CD14-positive monocyte (primary cell): ENCODE measurements at regions not wholly inside any gene's neighbourhood (a gene's known extent, or its start where the extent isn't known, plus 50 kb on each side); places are given as distances from the start of the nearest gene placed in this dataset.

Experiments used
- DNase-seq, 3 donors: peaks; one replicate each; pipeline ENCODE4 v3.0.0-alpha.2; 2011 to 2022
- H2AFZ ChIP-seq: 2 replicates; pipeline ENCODE4 v1.6.0; 2012; ENCODE audit warnings: mild to moderate bottlenecking, low read depth, low read length, inconsistent platforms; ENCODE audit not compliant: insufficient read depth, poor library complexity, severe bottlenecking
- H3K27ac ChIP-seq, 2 donors: 1 replicate in 1 of 2; 2 replicates in 1 of 2; pipeline ENCODE4 v1.5.1; 2012 to 2013; ENCODE audit warnings: low read length in 2 of 2, control low read depth in 1 of 2, inconsistent platforms in 1 of 2, low read depth in 1 of 2, mild to moderate bottlenecking in 1 of 2
- H3K27me3 ChIP-seq, 2 donors: one replicate each; pipeline versions ENCODE4 v1.6.0 to v1.6.1; 2011 to 2013; ENCODE audit warnings: low read length in 2 of 2; ENCODE audit not compliant: control insufficient read depth in 2 of 2, insufficient read depth in 2 of 2
- H3K36me3 ChIP-seq, 2 donors: replicated peaks in 1 of 2; 1 replicate in 1 of 2; 2 replicates in 1 of 2; pipeline versions ENCODE4 v1.5.1 to v1.6.1; 2012 to 2013; ENCODE audit warnings: low read length in 2 of 2, control low read depth in 1 of 2, inconsistent platforms in 1 of 2, mild to moderate bottlenecking in 1 of 2; ENCODE audit not compliant: insufficient read depth in 2 of 2, control insufficient read depth in 1 of 2
- H3K4me1 ChIP-seq, 2 donors: 1 replicate in 1 of 2; 2 replicates in 1 of 2; pipeline versions ENCODE4 v1.5.1 to v1.6.1; 2012 to 2013; ENCODE audit warnings: low read length in 2 of 2, control low read depth in 1 of 2, inconsistent platforms in 1 of 2, mild to moderate bottlenecking in 1 of 2, moderate library complexity in 1 of 2; ENCODE audit not compliant: insufficient read depth in 2 of 2, control insufficient read depth in 1 of 2
- H3K4me2 ChIP-seq: replicated peaks from 2 replicates; pipeline ENCODE3; 2012; ENCODE audit warnings: low read length, moderate library complexity, mild to moderate bottlenecking; ENCODE audit not compliant: poor library complexity, severe bottlenecking; ENCODE audit errors: extremely low read depth
- H3K4me3 ChIP-seq, 3 experiments: fragments of 200-600 bp in 1 of 3; sonication (generic) in 1 of 3; replicated peaks in 1 of 3; 1 replicate in 2 of 3; 2 replicates in 1 of 3; pipeline ENCODE4 v1.5.1; 2011 to 2013; ENCODE audit warnings: low read length in 3 of 3, mild to moderate bottlenecking in 3 of 3, control low read depth in 2 of 3, low read depth in 2 of 3, inconsistent platforms in 1 of 3, moderate library complexity in 1 of 3
- H3K79me2 ChIP-seq: 2 replicates; pipeline ENCODE4 v1.6.0; 2012; ENCODE audit warnings: mild to moderate bottlenecking, control low read depth, inconsistent platforms, low read length, moderate library complexity; ENCODE audit not compliant: insufficient read depth
- H3K9ac ChIP-seq: 2 replicates; pipeline ENCODE4 v1.6.0; 2017; ENCODE audit warnings: low read length, mild to moderate bottlenecking; ENCODE audit not compliant: insufficient read depth, poor library complexity, severe bottlenecking
- H3K9me3 ChIP-seq, 2 donors: replicated peaks in 1 of 2; 1 replicate in 1 of 2; 2 replicates in 1 of 2; pipeline versions ENCODE4 v1.5.1 to v1.6.1; 2012 to 2013; ENCODE audit warnings: low read length in 2 of 2, control low read depth in 1 of 2; ENCODE audit not compliant: control insufficient read depth in 1 of 2, insufficient read depth in 1 of 2
- H4K20me1 ChIP-seq: 2 replicates; pipeline ENCODE4 v1.6.0; 2012; ENCODE audit warnings: mild to moderate bottlenecking, low read length, control low read depth, moderate library complexity; ENCODE audit not compliant: insufficient read depth
- H3K27ac Mint-ChIP-seq, 7 donors: one replicate each; pipeline ENCODE4 v1.8.0; 2020; ENCODE audit warnings: mild to moderate bottlenecking in 7 of 7, mixed read lengths in 7 of 7, moderate library complexity in 6 of 7, inconsistent platforms in 2 of 7
- H3K27me3 Mint-ChIP-seq, 3 donors: one replicate each; pipeline ENCODE4 v1.8.0; 2021 to 2022; ENCODE audit warnings: low read depth in 3 of 3, mild to moderate bottlenecking in 3 of 3, mixed read lengths in 3 of 3, moderate library complexity in 3 of 3, inconsistent platforms in 1 of 3
- H3K36me3 Mint-ChIP-seq, 2 donors: one replicate each; pipeline ENCODE4 v1.8.0; 2020; ENCODE audit warnings: mixed read lengths in 2 of 2, inconsistent platforms in 1 of 2, mild to moderate bottlenecking in 1 of 2
- H3K4me1 Mint-ChIP-seq: one replicate; pipeline ENCODE4 v1.8.0; 2020; ENCODE audit warnings: mild to moderate bottlenecking, mixed read lengths
- H3K4me3 Mint-ChIP-seq, 2 donors: one replicate each; pipeline ENCODE4 v1.8.0; 2020; ENCODE audit warnings: mild to moderate bottlenecking in 2 of 2, mixed read lengths in 2 of 2, moderate library complexity in 1 of 2
- H3K9me3 Mint-ChIP-seq, 7 donors: one replicate each; pipeline ENCODE4 v1.8.0; 2020 to 2022; ENCODE audit warnings: mixed read lengths in 7 of 7, mild to moderate bottlenecking in 6 of 7, moderate library complexity in 6 of 7, inconsistent platforms in 2 of 7
- CTCF ChIP-seq: fragments of 200-600 bp; IDR thresholded peaks from one replicate; pipeline ENCODE4 v1.8.0; 2022; ENCODE audit warnings: antibody characterized with exemption, mild to moderate bottlenecking
- WGBS: methylation state at CpG from one replicate; pipeline ENCODE4 v1.1.5; 2013; ENCODE audit warnings: missing lambda C conversion rate; ENCODE audit not compliant: insufficient coverage; 5-methylcytosine and 5-hydroxymethylcytosine counted together
- intact Hi-C, 2 donors: fragments of 100-400 bp; cut with micrococcal nuclease; formaldehyde crosslinking; loops; one replicate each; pipeline versions ENCODE4 v1.15.0 to v1.15.1; 2023

- Mint-ChIP-seq H3K9me3 (no peaks in the 10 kb centered on the region), H3K4me3 (no peak overlapping the region), H3K36me3 (peaks cover 0 to 5% of the 10 kb centered on the region in 2 donors), H3K27me3 (peaks cover 0 to 3% (median 0%) of the 10 kb centered on the region in 3 donors), H3K4me1 (peaks cover 37% of the 10 kb centered on the region), H3K27ac (no peak overlapping the region)
- Histone ChIP-seq H3K4me1 (peaks cover 21 to 35% of the 10 kb centered on the region in 2 donors), H2AFZ (no peak overlapping the region), H3K9ac (no peak overlapping the region), H3K9me3 (no peaks in the 10 kb centered on the region), H3K4me2 (no peak overlapping the region), H3K79me2 (no peaks in the 10 kb centered on the region), H3K4me3 (no peak overlapping the region), H3K36me3 (no peaks in the 10 kb centered on the region), H3K27me3 (no peaks in the 10 kb centered on the region), H4K20me1 (no peaks in the 10 kb centered on the region), H3K27ac (no peak overlapping the region)
- WGBS = 83% methylated on average over 1 of the region's 1 CpG
- no peak for DNase-seq
- intact Hi-C loops = no loop called here
- no peak for TF ChIP-seq CTCF
Measured at GRCh38 chr5:74280306-74280705, 360.2 kb downstream of the ENC1 start.

GRCh38 chr5:74279244-74279643 is 361.3 kb downstream of the ENC1 start:
- H3K36me3 ChIP-seq = no peaks in the 10 kb centered on the region
- intact Hi-C loops = loop anchor here in 1 of 2 donors (10.0 kb wide), 1 partner anchor 366 kb away; the partner anchor contains the start of gene ENC1
- H3K27ac ChIP-seq = no peak overlapping the region
- no peaks in the 10 kb centered on the region for H3K27me3 ChIP-seq
- no peak overlapping the region for H3K9ac ChIP-seq
- Mint-ChIP-seq H3K36me3 (peaks cover 0 to 5% of the 10 kb centered on the region in 2 donors), H3K4me3 (no peak overlapping the region), H3K9me3 (no peaks in the 10 kb centered on the region), H3K27ac (no peak overlapping the region), H3K27me3 (no peaks in the 10 kb centered on the region), H3K4me1 (peaks cover 47% of the 10 kb centered on the region)
- no peak for DNase-seq
- no peaks in the 10 kb centered on the region for H3K9me3 ChIP-seq
- H3K4me1 ChIP-seq = peaks cover 32 to 45% of the 10 kb centered on the region in 2 donors
- H4K20me1 ChIP-seq = no peaks in the 10 kb centered on the region
- WGBS = no CpG with 5 or more reads among the region's 1 CpG
- no peak overlapping the region for H2AFZ ChIP-seq
- no peaks in the 10 kb centered on the region for H3K79me2 ChIP-seq
- no peak for TF ChIP-seq CTCF
- H3K4me3 ChIP-seq = no peak overlapping the region
- H3K4me2 ChIP-seq = no peak overlapping the region
